Umbilical cord (tissue), 1 donor: ENCODE measurements at regions not wholly inside any gene's neighbourhood (a gene's known extent, or its start where the extent isn't known, plus 50 kb on each side); places are given as distances from the start of the nearest gene placed in this dataset.

Source experiments
- DNase-seq: peaks from one replicate; pipeline ENCODE4 v3.0.0-alpha.2; 2015; ENCODE audit warnings: low spot score

- DNase-seq = no peak
Measured at GRCh38 chr10:125457406-125457805, 225.6 kb downstream of the TEX36 start.

- peak; percentile 21 for DNase-seq
Measured at GRCh38 chr10:125455855-125456254, 227.1 kb downstream of the TEX36 start.

GRCh38 chr10:125455431-125455830, 227.5 kb downstream of the TEX36 start:
- DNase-seq = no peak

- no peak for DNase-seq
Measured at GRCh38 chr10:125451319-125451718, 231.6 kb downstream of the TEX36 start.

- DNase-seq = no peak
Measured at GRCh38 chr10:125450218-125450617, 232.7 kb downstream of the TEX36 start.

GRCh38 chr10:125449571-125449970, 233.4 kb downstream of the TEX36 start:
- no peak for DNase-seq

GRCh38 chr10:125448596-125448995, 234.4 kb downstream of the TEX36 start:
- DNase-seq = no peak

- no peak for DNase-seq
Measured at GRCh38 chr10:125444790-125445189, 238.2 kb downstream of the TEX36 start.

- no peak for DNase-seq
Measured at GRCh38 chr10:125442856-125443540, 240.0 kb downstream of the TEX36 start.

GRCh38 chr10:125441151-125441550, 241.8 kb downstream of the TEX36 start:
- no peak for DNase-seq

GRCh38 chr10:125431149-125431548, 251.8 kb downstream of the TEX36 start:
- no peak for DNase-seq

GRCh38 chr10:125428054-125428453, 254.9 kb downstream of the TEX36 start:
- no peak for DNase-seq

GRCh38 chr10:125424191-125424847, 258.6 kb downstream of the TEX36 start:
- no peak for DNase-seq

- no peak for DNase-seq
Measured at GRCh38 chr10:125423569-125423968, 259.4 kb downstream of the TEX36 start.

- DNase-seq = no peak
Measured at GRCh38 chr10:125419831-125420230, 259.5 kb upstream of the CTBP2 start.

GRCh38 chr10:125419146-125419545, 258.8 kb upstream of the CTBP2 start:
- DNase-seq = no peak

GRCh38 chr10:125417605-125418004, 257.2 kb upstream of the CTBP2 start:
- no peak for DNase-seq

GRCh38 chr10:125415964-125416363, 255.6 kb upstream of the CTBP2 start:
- DNase-seq = no peak

- no peak for DNase-seq
Measured at GRCh38 chr10:125415006-125415633, 254.8 kb upstream of the CTBP2 start.

GRCh38 chr10:125411724-125412123, 251.4 kb upstream of the CTBP2 start:
- no peak for DNase-seq

GRCh38 chr10:125409756-125410155, 249.4 kb upstream of the CTBP2 start:
- DNase-seq = no peak

GRCh38 chr10:125407557-125407956, 247.2 kb upstream of the CTBP2 start:
- DNase-seq = no peak

GRCh38 chr10:125407000-125407502, 246.7 kb upstream of the CTBP2 start:
- DNase-seq = no peak
